Fibroblast of lung (primary cell): ENCODE measurements at regions not wholly inside any gene's neighbourhood (a gene's known extent, or its start where the extent isn't known, plus 50 kb on each side); places are given as distances from the start of the nearest gene placed in this dataset.

ENCODE experiments used
- CTCF ChIP-seq, 2 donors: IDR thresholded peaks in 1 of 2; conservative IDR thresholded peaks in 1 of 2; 1 replicate in 1 of 2; 2 replicates in 1 of 2; pipeline ENCODE4 v1.5.1; 2011 to 2012; ENCODE audit warnings: low read length in 2 of 2, control low read depth in 1 of 2, inconsistent platforms in 1 of 2, low read depth in 1 of 2, mild to moderate bottlenecking in 1 of 2
- EZH2 ChIP-seq: IDR thresholded peaks from 2 replicates; pipeline ENCODE4 v1.5.1; 2012; ENCODE audit warnings: low read length, control low read depth, mild to moderate bottlenecking; ENCODE audit errors: missing control alignments

- no peak for TF ChIP-seq CTCF (conservative IDR thresholded peaks at IDR 0.05 in 1 of 2, IDR thresholded peaks at IDR 0.05 in 1 of 2; ENCODE audit: low read depth in 1 of 2, low read length in 2 of 2)
- TF ChIP-seq EZH2: no peak
Observed at GRCh38 chr3:176376531-176376930, 820.8 kb downstream of the TBL1XR1 start.
